Naive B cell (primary cell): ENCODE measurements at regions not wholly inside any gene's neighbourhood (a gene's known extent, or its start where the extent isn't known, plus 50 kb on each side); places are given as distances from the start of the nearest gene placed in this dataset.

ENCODE experiments used
- ATAC-seq, 2 donors: fragments of 150-1000 bp; cut with Tn5 transposase; 2 replicates each; pipeline ENCODE4 v1.10.0; 2021; ENCODE audit warnings: low read depth in 2 of 2, mild to moderate bottlenecking in 2 of 2, moderate library complexity in 2 of 2
- DNase-seq: peaks from one replicate; pipeline ENCODE4 v3.0.0; 2022
- H3K27ac Mint-ChIP-seq, 6 donors: one replicate each; pipeline ENCODE4 v1.8.0; 2020 to 2022; ENCODE audit warnings: mild to moderate bottlenecking in 6 of 6, mixed read lengths in 6 of 6, moderate library complexity in 5 of 6, inconsistent platforms in 2 of 6
- H3K27me3 Mint-ChIP-seq, 3 donors: one replicate each; pipeline ENCODE4 v1.8.0; 2021 to 2022; ENCODE audit warnings: mixed read lengths in 3 of 3, mild to moderate bottlenecking in 1 of 3
- H3K36me3 Mint-ChIP-seq, 2 donors: one replicate each; pipeline ENCODE4 v1.8.0; 2020 to 2022; ENCODE audit warnings: mixed read lengths in 2 of 2, inconsistent platforms in 1 of 2, mild to moderate bottlenecking in 1 of 2
- H3K4me1 Mint-ChIP-seq, 3 donors: one replicate each; pipeline ENCODE4 v1.8.0; 2020 to 2022; ENCODE audit warnings: mixed read lengths in 3 of 3, inconsistent platforms in 1 of 3, mild to moderate bottlenecking in 1 of 3, moderate library complexity in 1 of 3
- H3K4me3 Mint-ChIP-seq, 8 donors: one replicate each; pipeline ENCODE4 v1.8.0; 2020 to 2022; ENCODE audit warnings: mild to moderate bottlenecking in 8 of 8, mixed read lengths in 8 of 8, moderate library complexity in 8 of 8, inconsistent platforms in 2 of 8
- H3K9me3 Mint-ChIP-seq, 7 donors: one replicate each; pipeline ENCODE4 v1.8.0; 2020 to 2022; ENCODE audit warnings: mixed read lengths in 7 of 7, mild to moderate bottlenecking in 5 of 7, inconsistent platforms in 2 of 7, moderate library complexity in 1 of 7

DNA sequence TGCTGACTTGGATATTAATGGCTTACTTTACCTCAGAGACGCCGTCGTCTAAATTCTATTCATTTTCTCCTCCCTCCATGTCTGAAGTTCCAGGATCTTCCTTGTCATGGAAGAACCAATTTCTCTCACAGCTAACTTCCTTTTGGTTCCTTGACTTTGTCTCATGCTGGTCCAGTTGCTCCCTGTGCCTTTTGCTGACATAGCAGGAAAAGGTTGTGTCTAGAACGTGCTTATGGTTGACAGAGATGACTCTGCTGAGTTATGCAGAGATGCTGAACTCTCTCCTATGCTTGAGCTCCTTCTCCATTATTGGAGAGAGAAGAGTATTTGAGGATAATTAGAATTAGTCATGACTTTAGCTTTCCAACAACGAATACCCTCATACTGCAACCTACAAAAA is 1338.9 kb downstream of the MAT2B start:
- Mint-ChIP-seq H3K4me1 (no peaks in the 10 kb centered on the region), H3K27me3 (no peaks in the 10 kb centered on the region), H3K4me3 (no peak overlapping the region), H3K27ac (no peak overlapping the region), H3K36me3 (no peaks in the 10 kb centered on the region), H3K9me3 (peaks cover 0 to 8% (median 2%) of the 10 kb centered on the region in 7 donors)
- DNase-seq = no peak
- no peak for ATAC-seq

DNA sequence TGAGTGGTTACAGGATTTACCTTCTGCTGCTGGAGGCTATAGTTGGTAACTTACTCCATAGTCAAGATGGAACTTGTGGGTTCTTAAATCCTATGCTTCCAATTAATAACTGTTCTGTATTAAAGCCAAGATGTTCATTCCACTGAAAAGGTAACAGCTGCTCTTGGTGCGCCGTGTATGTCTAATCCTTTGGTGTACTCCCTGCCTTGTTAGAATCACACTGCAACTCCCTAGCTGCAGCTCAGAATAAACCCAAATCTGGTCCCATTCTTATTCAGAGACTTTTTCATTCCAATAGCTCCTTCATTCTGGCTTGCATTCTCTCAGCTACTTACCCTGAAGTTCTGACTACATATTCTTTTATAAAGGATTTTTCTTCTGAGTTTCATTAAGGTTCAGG is 1355.5 kb downstream of the MAT2B start:
- H3K36me3 Mint-ChIP-seq = no peaks in the 10 kb centered on the region
- H3K27ac Mint-ChIP-seq = peak overlapping the region in 2 of 6 donors; percentile 27 to 72
- ATAC-seq = no peak
- no peaks in the 10 kb centered on the region for H3K4me1 Mint-ChIP-seq
- H3K4me3 Mint-ChIP-seq = no peak overlapping the region
- peaks cover 0 to 5% (median 0%) of the 10 kb centered on the region in 7 donors for H3K9me3 Mint-ChIP-seq
- no peak for DNase-seq
- H3K27me3 Mint-ChIP-seq = no peaks in the 10 kb centered on the region

DNA sequence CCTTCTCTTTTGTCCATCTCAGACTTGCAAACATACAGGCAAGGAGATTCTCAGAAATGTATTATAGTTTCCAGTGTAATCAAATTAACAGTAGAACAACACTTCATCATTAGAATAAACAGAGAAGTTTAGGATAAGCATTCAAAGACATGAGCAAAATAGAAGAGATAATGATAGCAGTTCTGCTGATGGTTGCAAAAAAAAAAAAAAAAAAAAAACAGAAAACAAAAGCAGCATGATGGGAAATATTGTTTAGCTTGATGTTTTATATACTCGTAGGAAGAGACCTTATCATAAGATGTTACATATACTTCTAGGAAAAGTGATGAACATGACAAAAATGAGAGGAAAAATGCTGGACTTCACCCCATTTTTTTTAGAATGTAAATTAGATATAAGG is 1356.2 kb downstream of the MAT2B start:
- Mint-ChIP-seq H3K27me3 (no peaks in the 10 kb centered on the region), H3K27ac (peak overlapping the region in 1 of 6 donors; percentile 18), H3K4me1 (no peaks in the 10 kb centered on the region), H3K4me3 (no peak overlapping the region), H3K36me3 (no peaks in the 10 kb centered on the region), H3K9me3 (peaks cover 0 to 5% (median 0%) of the 10 kb centered on the region in 7 donors)
- ATAC-seq (no peak), DNase-seq (no peak)

DNA sequence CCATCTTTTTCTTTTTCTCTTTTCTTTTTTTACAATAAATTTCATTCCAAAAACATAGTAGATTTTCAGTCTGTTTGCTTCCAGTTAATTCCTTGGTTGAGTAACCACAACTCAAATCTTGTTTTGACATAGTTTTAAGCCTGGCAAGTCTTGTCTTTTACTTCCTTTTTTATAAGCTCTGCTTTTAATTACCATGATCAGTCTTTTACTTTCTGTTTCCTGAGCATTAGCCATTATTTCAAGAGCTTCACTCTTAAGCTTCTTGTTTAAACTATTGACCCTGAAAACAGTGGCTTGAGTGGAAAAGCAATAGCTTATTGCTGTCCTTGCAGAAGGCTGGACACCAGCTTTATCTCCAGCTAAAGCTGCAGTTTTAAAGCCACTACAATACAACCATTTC is 1363.3 kb downstream of the MAT2B start:
- Mint-ChIP-seq H3K36me3 (no peaks in the 10 kb centered on the region), H3K4me1 (peaks cover 8 to 16% (median 10%) of the 10 kb centered on the region in 3 donors), H3K27ac (peak overlapping the region; percentile 74 to 94 (median 86)), H3K4me3 (peak overlapping the region in 6 of 8 donors; percentile 4 to 42 (median 24)), H3K27me3 (no peaks in the 10 kb centered on the region), H3K9me3 (peaks cover 0 to under 1% (median 0%) of the 10 kb centered on the region in 7 donors)
- DNase-seq = peak; percentile 12
- peak; percentile 63 to 83 for ATAC-seq

DNA sequence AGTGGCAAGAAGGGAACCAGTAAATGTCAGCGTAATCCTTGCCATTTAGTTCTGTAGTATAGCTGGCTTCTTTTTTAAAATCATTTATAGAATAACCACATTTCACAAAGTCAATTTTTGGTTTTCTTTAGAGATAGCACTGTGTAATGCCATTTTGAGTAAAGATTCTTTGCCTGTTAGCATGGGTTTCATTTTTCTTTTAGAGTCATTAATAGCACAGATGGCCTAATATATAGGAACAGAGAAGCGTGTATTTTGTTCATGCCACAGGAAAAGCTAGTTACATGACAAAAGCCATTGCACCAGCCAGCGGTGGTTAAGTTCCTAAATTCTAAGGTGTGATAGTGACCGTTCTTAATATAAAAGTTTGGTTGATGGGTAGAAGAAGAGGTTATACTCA is 1363.9 kb downstream of the MAT2B start:
- Mint-ChIP-seq H3K4me3 (peak overlapping the region in 3 of 8 donors; percentile 12 to 35 (median 13)), H3K9me3 (peaks cover 0 to 6% (median 0%) of the 10 kb centered on the region in 7 donors), H3K4me1 (peaks cover 8 to 16% (median 10%) of the 10 kb centered on the region in 3 donors), H3K27ac (peak overlapping the region in 2 of 6 donors; percentile 27 to 90), H3K36me3 (no peaks in the 10 kb centered on the region), H3K27me3 (no peaks in the 10 kb centered on the region)
- no peak for ATAC-seq
- DNase-seq = no peak

DNA sequence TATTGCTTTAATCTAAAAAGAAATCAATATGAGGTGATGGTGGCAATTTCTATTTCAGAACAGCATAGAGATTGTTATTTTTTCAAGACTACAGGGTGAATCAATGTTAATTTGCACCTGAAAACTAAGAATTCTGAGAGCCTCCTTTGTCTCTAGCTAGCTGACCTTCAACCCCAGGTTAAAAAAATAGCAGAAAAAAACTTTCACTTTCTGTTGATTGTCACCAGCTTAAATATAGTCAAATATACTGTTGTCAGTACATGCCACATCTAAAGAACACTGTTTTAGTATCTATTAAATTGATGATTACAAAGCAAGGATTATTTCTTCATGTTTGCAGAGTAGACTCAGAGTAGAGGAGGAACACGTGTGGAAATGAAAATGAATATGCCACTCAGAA is 1371.4 kb downstream of the MAT2B start:
- Mint-ChIP-seq H3K9me3 (peaks cover 0 to 32% (median 8%) of the 10 kb centered on the region in 7 donors), H3K27me3 (peaks cover 0 to 4% (median 0%) of the 10 kb centered on the region in 3 donors), H3K4me1 (no peaks in the 10 kb centered on the region), H3K4me3 (no peak overlapping the region), H3K36me3 (no peaks in the 10 kb centered on the region), H3K27ac (no peak overlapping the region)
- DNase-seq (no peak), ATAC-seq (no peak)

DNA sequence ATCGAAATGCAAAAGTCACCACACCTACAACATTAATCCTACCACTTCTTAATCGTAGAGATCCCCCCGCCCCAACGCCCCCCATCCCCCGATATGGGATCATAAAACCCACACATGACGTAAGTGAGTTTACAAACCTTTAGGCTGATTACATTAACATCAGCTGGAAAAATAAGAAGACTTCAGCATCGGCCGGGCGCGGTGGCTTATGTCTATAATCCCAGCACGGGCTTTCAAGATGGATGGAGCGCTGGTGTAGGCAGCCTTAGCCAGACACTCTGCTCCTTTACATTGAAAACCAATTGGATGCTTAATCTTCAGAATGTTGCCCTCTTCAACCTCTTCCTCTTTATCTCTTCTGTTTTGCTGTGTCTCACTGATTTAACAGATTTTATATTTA is 1376.0 kb downstream of the MAT2B start:
- Mint-ChIP-seq H3K4me1 (no peaks in the 10 kb centered on the region), H3K27me3 (peaks cover 0 to 7% (median 0%) of the 10 kb centered on the region in 3 donors), H3K36me3 (no peaks in the 10 kb centered on the region), H3K27ac (no peak overlapping the region), H3K9me3 (peaks cover 0 to 9% (median 3%) of the 10 kb centered on the region in 7 donors), H3K4me3 (no peak overlapping the region)
- ATAC-seq = no peak
- DNase-seq = no peak

DNA sequence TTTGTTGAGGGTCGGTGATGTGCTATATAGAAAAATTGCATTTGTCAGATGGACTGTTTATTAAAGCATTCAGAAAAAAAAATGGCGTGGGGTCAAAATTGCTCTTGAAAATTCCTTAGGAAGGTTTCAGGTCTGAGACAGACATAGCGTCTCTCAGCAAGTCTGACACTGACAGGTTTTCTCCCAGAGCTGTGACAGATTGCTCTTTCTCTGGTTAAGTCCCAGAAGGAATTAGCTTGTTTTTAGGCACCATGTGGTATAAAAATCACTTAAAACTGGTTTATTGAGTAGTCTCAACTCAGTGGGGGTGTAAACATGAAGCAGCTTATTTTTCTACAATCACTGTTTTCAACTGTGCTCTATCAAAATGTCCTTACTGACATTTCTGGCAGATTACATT is 1379.8 kb downstream of the MAT2B start:
- no peak for ATAC-seq

DNA sequence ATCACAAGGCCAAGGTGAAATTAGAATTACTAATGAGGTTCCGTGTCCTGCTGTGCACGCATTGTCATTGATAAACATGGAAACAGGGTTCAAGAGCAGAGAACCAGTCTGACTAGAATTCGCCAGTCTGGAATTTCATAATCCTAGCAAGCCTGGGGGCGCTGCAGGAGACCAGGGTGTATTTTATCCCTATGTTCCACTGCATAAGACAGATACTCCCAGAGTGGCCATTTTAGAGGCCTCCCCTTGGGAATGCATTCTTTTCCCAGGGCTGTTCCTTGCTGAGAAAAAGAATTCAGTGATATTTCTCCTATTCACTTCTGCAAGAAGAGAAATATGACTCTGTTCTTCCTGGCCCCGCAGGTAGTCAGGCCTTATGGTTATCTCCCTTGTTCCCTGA is 1387.7 kb downstream of the MAT2B start:
- Mint-ChIP-seq H3K4me3 (no peak overlapping the region), H3K27me3 (no peaks in the 10 kb centered on the region), H3K9me3 (peaks cover 0 to 18% (median 5%) of the 10 kb centered on the region in 7 donors), H3K36me3 (no peaks in the 10 kb centered on the region), H3K27ac (no peak overlapping the region), H3K4me1 (no peaks in the 10 kb centered on the region)
- DNase-seq (no peak), ATAC-seq (no peak)

More for the DNA sequence above, 1379.8 kb downstream of the MAT2B start:
- H3K36me3 Mint-ChIP-seq = no peaks in the 10 kb centered on the region
- peaks cover 0 to 6% (median 0%) of the 10 kb centered on the region in 7 donors for H3K9me3 Mint-ChIP-seq
- H3K27me3 Mint-ChIP-seq = peaks cover 0 to 4% (median 0%) of the 10 kb centered on the region in 3 donors
- DNase-seq = no peak
- H3K4me3 Mint-ChIP-seq = no peak overlapping the region
- H3K4me1 Mint-ChIP-seq = no peaks in the 10 kb centered on the region
- no peak overlapping the region for H3K27ac Mint-ChIP-seq

DNA sequence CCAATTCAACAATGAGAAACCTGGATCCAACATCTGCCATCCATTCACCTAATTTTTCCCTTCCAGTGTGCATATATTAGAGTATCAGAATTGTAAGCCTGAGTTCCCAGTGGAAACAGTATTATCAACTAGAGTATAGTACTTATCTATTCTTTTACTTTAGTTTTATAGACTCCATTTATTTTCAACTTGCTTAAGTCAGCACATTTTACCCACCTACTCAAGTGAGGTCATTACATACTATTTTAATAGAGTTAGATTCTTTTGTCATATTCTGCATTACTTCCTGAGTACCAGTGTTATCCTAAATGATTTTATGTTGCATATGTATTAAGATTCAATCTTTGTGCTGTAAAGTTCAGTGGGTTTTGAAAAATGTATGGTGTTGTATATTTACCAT is 1393.3 kb downstream of the MAT2B start:
- Mint-ChIP-seq H3K4me1 (no peaks in the 10 kb centered on the region), H3K27ac (no peak overlapping the region), H3K4me3 (no peak overlapping the region), H3K9me3 (peaks cover 0 to 6% (median 0%) of the 10 kb centered on the region in 7 donors), H3K36me3 (no peaks in the 10 kb centered on the region), H3K27me3 (no peaks in the 10 kb centered on the region)
- DNase-seq = no peak
- ATAC-seq = no peak

DNA sequence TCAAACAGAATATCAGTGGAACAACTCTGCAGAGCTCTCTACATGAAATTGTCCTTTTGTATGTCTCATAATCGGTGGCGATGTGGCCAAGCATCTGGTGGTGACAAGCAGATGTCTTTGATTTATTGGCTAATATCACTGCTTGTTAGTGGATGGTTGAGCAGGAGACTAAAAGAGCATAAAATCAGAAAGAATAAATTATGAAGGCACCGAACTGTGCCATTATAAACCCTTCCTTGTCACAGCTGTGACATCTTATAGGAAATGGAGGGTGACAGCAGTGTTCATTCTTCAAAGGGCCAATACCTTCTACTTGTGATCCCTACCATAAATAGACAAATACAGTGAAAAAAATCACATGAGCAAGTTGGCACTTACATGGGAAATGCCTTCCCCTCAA is 1404.3 kb downstream of the MAT2B start:
- no peak overlapping the region for H3K27ac Mint-ChIP-seq
- ATAC-seq (no peak), DNase-seq (no peak)
- no peaks in the 10 kb centered on the region for H3K27me3 Mint-ChIP-seq
- H3K4me3 Mint-ChIP-seq = no peak overlapping the region
- peaks cover 0 to 7% (median 0%) of the 10 kb centered on the region in 7 donors for H3K9me3 Mint-ChIP-seq
- no peaks in the 10 kb centered on the region for H3K36me3 Mint-ChIP-seq
- H3K4me1 Mint-ChIP-seq = no peaks in the 10 kb centered on the region

DNA sequence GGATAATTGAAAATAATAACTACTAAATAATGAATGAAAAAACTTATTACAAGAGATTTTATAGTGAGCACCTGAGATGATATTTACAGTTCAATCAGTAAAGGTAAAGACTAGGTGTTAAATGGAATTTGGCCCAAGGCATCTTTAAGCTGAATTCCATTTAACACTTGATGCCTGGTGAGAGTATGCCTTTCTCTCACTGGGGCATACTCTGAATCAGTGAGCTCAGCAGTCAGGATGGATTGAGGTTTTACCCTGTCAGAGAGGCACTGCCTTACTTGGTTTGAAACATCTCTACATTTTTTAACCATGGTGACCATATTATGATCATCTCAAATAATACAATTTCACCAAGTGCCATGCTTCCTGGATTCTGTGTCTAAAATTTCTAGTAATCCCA is 1416.3 kb downstream of the MAT2B start:
- ATAC-seq = no peak
- Mint-ChIP-seq H3K27ac (no peak overlapping the region), H3K9me3 (peaks cover 4 to 40% (median 16%) of the 10 kb centered on the region in 7 donors), H3K27me3 (no peaks in the 10 kb centered on the region), H3K4me1 (no peaks in the 10 kb centered on the region), H3K4me3 (no peak overlapping the region), H3K36me3 (no peaks in the 10 kb centered on the region)
- DNase-seq = no peak

DNA sequence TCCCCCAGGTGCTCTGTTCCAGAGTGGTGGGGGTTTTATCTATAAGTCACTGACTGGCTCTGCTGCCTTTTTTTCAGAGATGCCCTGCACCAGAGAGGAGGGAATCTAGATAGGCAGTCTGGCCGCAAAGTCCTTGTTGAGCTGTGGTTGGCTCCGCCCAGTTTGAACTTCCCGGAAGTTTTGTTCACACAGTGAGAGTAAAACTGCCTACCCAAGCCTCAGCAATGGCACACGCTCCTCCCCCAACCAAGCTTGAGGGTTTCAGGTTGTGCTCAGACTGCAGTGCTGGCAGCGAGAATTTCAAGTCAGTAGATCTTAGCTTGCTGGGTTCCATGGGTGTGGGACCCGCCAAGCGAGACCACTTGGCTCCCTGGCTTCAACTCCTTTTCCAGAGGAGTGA is 1428.6 kb downstream of the MAT2B start:
- H3K27me3 Mint-ChIP-seq = no peaks in the 10 kb centered on the region
- no peaks in the 10 kb centered on the region for H3K4me1 Mint-ChIP-seq
- H3K4me3 Mint-ChIP-seq = no peak overlapping the region
- H3K9me3 Mint-ChIP-seq = peaks cover 2 to 21% (median 12%) of the 10 kb centered on the region in 7 donors
- H3K36me3 Mint-ChIP-seq = no peaks in the 10 kb centered on the region
- DNase-seq (no peak), ATAC-seq (no peak)
- no peak overlapping the region for H3K27ac Mint-ChIP-seq

DNA sequence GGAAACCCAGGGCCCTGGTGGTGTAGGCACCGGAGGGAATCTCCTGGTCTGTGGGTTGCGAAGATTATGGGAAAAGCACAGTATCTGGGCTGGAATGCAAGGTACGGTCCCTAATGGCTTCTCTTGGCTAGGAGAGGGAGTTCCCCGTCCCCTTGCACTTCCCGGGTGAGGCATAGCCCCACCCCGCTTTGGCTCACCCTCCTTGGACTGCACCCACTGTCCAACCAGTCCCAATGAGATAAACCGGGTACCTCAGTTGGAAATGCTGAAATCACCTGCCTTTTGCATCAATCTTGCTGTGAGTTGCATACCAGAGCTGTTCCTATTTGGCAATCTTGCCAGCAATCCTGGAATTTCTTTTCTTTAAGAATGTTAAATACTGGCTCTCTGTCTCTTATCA is 1429.1 kb downstream of the MAT2B start:
- Mint-ChIP-seq H3K4me3 (no peak overlapping the region), H3K9me3 (peaks cover 2 to 21% (median 12%) of the 10 kb centered on the region in 7 donors), H3K36me3 (no peaks in the 10 kb centered on the region), H3K27me3 (no peaks in the 10 kb centered on the region), H3K27ac (peak overlapping the region in 1 of 6 donors; percentile 24), H3K4me1 (no peaks in the 10 kb centered on the region)
- no peak for ATAC-seq
- no peak for DNase-seq

DNA sequence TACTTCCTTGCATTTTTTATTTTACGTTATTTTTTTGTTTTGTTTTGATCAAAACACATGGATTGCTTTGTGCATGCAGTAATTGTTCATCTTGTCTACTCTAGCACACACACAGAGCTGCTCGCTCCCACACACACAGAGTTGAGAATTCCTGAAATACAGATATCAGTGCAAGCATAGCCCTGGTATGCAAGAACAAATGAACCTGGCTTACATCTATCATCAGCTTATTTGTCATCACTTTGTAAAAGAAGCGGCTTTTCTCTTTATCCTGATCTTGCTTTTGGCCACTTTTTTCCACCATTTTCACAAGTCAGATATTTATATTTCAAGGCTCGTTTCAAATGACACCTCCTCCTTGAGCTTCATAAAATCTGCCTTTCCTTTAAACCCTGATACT is 1435.7 kb downstream of the MAT2B start:
- H3K27me3 Mint-ChIP-seq = no peaks in the 10 kb centered on the region
- no peaks in the 10 kb centered on the region for H3K4me1 Mint-ChIP-seq
- no peak overlapping the region for H3K27ac Mint-ChIP-seq
- H3K9me3 Mint-ChIP-seq = peaks cover 0 to 18% (median 0%) of the 10 kb centered on the region in 7 donors
- H3K36me3 Mint-ChIP-seq = no peaks in the 10 kb centered on the region
- ATAC-seq (no peak), DNase-seq (no peak)
- no peak overlapping the region for H3K4me3 Mint-ChIP-seq
